OCI-LY3 (cell line): ENCODE measurements at regions not wholly inside any gene's neighbourhood (a gene's known extent, or its start where the extent isn't known, plus 50 kb on each side); places are given as distances from the start of the nearest gene placed in this dataset.

Source experiments
- EZH2phosphoT487 ChIP-seq: fragments of 200-600 bp; shearing (Covaris generic); IDR thresholded peaks from 2 replicates; pipeline ENCODE4 v1.6.1; 2018; ENCODE audit warnings: antibody characterized with exemption, mixed run types, low read depth
- TF ChIP-seq, protein P1 (sequence below): fragments of 200-600, 300-600 bp; sonication (generic); IDR thresholded peaks from 2 replicates; pipeline ENCODE4 v1.5.1; 2014; ENCODE audit warnings: antibody characterized with exemption, low read length, low read depth

DNA sequence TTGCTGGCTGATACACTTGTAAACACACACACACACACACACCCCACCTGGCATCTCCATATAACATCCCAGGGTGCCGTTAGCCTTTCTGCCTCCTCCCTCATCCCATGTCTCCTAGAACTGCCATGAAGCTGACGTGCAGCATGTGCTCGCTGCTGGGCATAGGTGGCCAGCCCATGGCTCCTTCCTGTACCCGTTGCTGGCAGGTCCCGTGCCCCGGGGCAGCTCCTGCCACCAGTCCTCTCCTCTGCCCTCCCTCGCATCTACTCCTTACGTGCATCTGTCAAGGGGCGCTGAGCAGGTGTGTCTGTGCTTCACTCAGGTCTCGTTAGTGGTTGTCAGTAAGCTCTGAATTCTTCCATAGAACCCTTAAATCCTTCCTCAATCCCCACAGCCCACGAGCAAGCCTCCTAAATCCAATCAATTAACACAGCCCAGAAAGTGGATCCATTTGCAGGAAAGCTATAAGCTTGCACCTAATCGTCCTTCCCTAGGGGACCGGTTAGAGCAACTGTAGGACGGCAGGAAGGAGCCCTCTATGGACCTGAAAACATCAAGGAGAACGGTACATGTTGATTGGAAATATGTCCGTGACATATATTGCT, 218.1 kb upstream of the FOXF1 start:
- TF ChIP-seq, protein P1, sequence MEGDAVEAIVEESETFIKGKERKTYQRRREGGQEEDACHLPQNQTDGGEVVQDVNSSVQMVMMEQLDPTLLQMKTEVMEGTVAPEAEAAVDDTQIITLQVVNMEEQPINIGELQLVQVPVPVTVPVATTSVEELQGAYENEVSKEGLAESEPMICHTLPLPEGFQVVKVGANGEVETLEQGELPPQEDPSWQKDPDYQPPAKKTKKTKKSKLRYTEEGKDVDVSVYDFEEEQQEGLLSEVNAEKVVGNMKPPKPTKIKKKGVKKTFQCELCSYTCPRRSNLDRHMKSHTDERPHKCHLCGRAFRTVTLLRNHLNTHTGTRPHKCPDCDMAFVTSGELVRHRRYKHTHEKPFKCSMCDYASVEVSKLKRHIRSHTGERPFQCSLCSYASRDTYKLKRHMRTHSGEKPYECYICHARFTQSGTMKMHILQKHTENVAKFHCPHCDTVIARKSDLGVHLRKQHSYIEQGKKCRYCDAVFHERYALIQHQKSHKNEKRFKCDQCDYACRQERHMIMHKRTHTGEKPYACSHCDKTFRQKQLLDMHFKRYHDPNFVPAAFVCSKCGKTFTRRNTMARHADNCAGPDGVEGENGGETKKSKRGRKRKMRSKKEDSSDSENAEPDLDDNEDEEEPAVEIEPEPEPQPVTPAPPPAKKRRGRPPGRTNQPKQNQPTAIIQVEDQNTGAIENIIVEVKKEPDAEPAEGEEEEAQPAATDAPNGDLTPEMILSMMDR = no peak
- TF ChIP-seq EZH2phosphoT487 = no peak
